CD4-positive, alpha-beta T cell treated with Interleukin-6 at 100 ng/mL for 8 hours (primary cell): ENCODE measurements at regions not wholly inside any gene's neighbourhood (a gene's known extent, or its start where the extent isn't known, plus 50 kb on each side); places are given as distances from the start of the nearest gene placed in this dataset.

ENCODE experiments used
- DNase-seq: peaks from one replicate; pipeline ENCODE4 v3.0.0-alpha.2; 2020; ENCODE audit warnings: mixed read lengths, low spot score

DNA sequence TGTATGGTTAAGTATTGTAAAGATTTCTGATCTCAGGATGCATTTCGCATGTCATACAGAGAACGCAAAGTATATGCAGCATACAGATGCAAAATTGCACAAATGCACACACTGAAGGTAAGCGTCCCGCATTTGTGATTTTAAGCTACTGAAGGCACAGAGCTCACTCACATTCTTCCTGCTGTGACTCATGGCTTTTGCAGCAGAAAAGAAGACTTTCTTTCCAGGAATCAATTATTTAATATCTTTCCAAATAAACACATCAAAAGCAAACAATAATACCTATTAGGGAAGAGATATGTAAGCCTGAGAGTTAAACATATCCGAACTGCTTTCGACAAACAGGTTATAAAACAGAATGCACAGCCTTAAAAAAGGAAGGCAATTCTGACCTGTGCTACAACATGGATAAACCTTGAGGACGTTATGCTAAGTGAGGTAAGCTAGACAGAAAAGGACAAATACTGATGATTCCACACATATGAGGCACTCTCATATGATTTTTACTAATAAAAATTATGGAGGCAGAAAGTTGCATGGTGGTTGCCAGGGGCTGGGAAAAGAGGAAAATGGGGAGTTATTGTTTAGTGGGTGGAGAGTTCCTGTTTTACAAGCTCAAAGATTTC lies 109.0 kb downstream of the TFAP2A start:
- DNase-seq, result no peak

DNA sequence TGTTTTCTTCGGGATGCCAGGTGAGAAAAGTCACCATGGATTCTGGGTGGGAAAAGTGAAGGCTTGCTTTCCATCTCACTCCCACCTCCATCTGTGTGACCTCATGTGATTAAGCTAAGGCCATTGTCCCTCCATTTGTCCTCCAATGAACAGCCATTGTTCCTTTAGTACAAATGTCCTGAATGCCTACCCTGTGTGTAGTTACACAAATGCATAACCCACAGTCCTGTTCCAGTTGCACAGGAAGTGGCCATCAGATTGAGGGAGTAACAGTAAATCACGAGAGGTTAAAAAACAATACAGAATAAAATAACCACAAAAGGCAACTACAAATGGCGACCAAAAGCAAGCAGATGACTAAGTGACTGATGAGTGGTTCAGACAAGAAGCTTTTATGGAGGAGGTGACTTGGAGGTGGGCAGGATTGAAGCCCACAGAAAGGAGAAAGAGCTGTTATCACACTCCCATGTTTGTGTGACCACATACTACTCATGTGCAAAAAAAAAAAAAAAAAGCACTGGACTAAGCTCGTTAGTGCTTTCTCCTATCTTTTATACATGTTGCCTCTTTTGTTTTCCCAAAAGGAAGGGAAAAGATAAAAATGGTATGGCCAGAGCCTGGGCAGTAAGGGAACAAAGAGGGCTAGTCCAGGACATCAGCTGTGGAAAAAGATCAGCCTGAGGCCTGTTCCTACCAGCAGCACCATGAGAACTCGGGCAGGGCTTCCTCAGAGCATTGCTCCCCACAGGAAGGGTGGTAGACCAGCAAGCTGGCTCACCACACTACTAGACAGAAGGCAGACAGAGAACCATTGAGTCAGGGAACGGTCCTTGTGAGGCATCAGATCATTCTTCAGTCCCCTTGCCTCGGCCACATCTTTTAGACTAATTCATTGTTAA lies 111.0 kb downstream of the TFAP2A start:
- DNase-seq, result no peak

DNA sequence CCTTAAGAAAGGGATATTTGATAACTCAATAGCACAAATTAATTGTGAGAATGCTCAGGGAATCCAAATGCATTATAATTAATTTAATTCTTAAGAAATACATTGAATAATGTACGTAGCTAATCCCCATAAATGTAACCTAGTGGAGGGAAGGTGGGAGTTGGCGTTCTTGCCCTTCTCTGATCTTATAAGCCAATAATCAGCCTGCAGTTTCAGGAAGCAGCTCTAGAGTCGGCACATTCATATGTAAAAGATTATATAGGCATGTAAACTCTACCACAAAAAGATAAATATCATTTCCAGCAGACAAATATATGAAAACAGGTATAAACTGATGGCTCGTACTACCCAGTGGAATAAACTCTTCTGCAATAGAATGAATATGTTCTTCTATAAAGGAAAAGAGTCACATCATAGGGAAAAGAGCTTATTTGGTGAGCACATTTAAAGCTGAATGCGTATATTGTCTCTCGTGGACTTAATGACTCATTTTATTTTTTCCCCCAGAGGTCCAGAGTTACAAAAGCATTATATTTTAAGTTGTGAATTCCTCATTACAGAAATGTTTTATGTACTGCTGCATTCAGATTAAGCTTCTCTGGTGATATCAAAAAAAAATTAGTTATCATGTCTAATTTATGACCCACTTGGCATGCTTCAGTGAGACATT lies 112.2 kb downstream of the TFAP2A start:
- no peak for DNase-seq

DNA sequence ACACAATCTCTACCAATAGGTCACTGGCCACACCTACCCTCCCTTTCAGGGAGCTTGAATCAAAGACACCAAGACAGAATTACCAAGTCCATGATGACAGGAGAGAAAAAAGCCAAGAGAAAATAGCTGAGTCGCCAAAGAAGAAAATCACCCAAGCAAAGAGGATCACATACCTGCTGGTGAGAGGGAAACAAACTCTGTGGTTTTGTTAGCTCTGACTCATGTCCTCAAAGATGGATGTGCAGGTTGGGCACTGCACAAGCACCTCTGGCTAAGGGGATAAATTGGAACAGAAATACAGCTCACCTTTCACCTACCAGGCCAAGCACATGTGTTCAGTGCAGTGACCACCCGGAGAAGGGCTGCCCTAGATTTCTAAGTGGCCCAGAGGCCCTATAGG lies 114.8 kb downstream of the TFAP2A start:
- no peak for DNase-seq

GRCh38 chr6:10297832-10298231 lies 117.0 kb downstream of the TFAP2A start:
- no peak for DNase-seq

DNA sequence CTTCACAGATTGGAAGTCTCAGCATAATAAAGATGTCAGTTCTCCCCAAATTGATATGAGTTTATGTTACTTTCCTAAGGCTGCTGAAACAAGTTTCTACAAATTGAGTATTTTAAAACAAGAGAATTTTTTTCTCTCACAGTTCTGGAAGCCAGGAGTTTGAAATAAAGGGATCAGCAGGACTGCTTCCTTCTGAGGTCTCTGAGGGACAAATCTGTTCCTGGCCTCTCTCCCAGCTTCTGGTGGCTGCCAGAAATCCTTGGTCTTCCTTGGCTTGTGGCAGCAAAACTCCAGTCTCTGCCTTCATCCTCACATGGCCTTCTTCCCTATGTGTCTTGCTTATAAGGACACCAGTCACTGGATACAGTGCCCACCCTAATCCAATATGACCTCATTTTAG lies 136.1 kb downstream of the TFAP2A start:
- no peak for DNase-seq

DNA sequence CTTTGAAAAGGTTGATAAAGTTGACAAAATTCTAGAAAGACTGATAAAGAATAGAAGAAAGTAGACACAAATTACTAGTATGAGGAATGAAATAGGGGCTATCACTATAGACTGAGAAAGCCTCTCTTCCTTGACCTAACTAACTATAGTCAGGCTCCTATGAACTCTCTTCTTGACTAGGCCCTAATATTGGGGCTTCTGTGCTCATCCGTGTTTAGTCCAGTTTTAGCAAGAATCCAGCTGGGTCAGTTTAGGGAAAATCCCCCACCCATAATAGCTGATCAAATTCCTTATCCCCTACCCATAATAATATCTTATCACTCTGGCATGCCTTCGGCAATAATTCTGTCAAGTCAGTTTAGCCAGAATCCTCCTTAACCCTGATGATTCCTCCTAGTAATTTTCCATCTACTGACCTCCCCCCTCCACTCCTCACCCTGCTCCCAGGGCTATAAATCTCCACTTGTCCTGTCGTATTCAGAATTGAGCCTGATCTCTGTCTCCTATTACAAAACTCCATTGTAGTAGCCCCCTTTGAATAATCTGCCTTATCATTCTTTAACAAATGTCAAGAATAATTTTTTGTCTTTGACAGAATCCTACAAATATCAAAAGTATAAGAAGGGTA lies 138.1 kb downstream of the TFAP2A start:
- DNase-seq, result no peak

DNA sequence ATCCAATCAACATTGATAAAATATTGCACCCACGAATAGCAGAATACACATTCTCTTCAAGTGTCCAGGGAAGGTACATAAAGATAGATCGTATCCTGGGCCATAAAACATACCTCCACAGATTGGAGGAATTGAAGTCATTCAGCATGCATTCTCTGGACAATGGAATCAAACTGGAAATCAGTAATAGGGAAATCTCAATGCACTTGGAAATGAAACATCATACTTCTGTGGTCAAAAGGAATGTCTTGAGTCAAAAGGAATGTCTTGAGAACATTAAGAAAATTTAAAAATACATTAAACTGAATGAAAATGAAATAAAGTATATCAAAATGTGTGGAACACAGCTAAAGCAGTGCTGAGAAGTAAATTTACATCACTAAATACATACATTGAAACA lies 138.8 kb downstream of the TFAP2A start:
- DNase-seq, result no peak

DNA sequence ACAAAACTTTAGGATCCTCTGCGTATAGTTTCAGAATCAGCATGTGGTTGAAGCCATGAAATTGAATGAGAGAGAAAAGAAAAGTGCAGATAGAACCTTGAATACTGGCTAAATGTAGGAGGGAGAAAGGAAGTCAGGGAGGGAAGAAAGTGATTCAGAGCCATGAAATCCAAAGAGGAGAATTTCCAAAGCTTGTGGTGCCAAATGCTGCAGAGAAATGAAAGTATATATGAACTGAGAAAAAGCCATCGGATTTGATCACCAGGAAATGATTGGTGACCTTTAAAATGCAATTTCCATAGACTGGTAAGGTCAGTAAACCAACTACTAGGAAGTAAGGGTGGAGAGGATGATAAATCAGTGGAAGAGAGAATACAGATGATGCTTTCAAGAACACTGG lies 142.3 kb downstream of the TFAP2A start:
- no peak for DNase-seq

- no peak for DNase-seq
Measured at GRCh38 chr6:10271982-10272381, 142.9 kb downstream of the TFAP2A start.

DNA sequence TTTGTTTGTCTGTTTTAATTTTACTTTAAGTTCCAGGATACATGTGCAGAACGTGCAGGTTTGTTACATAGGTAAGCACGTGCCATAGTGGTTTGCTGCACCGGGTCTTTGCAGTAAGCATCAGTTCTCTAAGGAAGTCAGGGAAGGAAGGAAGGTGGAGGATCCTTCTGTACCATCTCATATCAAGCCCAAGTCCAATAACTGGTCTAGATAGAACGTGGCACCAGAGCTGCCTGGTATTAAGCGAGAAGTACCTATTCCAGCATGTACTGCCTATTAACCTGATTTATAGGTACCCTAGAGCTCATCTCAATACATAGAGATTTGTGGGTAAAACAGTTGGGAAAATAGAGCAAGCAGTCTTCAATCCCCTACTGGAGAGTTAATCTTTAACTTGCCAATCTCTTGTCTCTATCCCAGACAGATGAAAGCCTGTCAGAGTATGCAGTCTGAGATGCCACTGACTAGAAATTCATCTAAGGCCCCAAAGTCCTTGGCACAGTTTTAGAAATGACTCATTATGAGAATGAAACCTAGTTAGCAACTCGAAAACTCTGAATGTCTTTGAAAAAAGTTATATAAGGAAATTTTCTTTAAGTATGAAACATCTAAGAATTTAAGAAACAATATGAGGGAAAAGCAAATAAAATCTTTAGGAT lies 144.9 kb downstream of the TFAP2A start:
- DNase-seq, result no peak

- no peak for DNase-seq
Measured at GRCh38 chr6:10268611-10269310, 146.1 kb downstream of the TFAP2A start.

DNA sequence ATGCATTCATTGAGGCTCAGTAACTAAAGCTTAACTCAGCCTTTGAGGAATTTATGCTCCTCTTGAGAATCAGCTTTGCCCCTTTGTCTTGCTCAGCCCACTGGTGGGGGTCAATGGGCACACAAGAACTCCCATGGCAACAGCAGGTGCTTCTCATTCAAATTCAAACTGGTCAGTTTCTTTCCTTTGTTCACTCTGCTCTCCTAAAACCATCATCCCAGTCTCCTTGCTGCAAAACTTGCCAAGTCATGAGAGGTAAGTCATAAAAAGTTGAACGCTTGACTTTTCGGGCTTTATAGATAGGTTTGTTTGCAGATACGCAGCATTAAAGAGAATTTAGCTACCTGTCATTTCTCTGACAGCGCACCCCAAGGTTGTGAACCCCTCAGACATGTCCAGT lies 146.8 kb downstream of the TFAP2A start:
- no peak for DNase-seq

- no peak for DNase-seq
Measured at GRCh38 chr6:10266462-10266861, 148.4 kb downstream of the TFAP2A start.

- DNase-seq, result no peak
Measured at GRCh38 chr6:10266061-10266460, 148.8 kb downstream of the TFAP2A start.

- DNase-seq, result no peak
Measured at GRCh38 chr6:10262505-10262904, 152.4 kb downstream of the TFAP2A start.

DNA sequence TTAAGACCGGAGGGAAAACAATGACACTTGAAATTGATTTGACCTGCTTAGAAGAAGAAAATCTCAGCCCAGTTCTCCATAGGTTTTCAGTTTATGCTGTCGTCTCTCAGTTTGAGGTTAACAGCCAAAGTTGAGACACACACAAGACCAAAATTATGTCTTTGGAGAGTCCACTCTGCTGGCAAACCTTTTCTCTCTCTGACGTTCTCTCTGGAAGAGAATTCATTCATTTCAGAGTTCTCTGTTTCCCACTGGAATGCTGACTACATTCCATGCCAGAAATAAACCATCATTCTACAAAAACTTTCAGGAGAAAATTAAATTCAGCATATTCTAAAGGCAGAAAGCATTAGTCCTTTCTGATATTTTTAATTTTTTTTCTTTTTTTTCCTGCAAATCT lies 155.2 kb downstream of the TFAP2A start:
- DNase-seq, result no peak

DNA sequence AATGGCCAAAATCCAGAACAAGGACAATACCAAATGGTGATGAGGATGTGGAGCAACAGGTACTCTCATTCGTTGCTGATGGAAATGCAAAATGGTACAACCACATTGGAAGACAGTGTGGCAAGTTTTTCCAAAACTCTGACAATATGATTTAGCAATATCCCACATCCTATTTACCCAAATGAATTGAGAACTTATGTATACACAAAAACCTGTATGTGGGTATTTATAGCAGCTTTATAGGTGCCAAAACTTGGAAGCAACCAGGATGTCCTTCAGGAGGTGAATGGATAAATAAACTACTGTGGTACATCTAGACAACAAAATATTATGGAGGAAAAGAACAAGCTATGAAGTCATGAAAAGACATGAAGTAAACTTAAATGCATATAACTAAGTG lies 156.5 kb downstream of the TFAP2A start:
- DNase-seq, result no peak

GRCh38 chr6:10256113-10256690 lies 158.7 kb downstream of the TFAP2A start:
- no peak for DNase-seq

GRCh38 chr6:10250655-10251220 lies 164.1 kb downstream of the TFAP2A start:
- no peak for DNase-seq

- DNase-seq, result no peak
Measured at GRCh38 chr6:10248378-10248843, 166.5 kb downstream of the TFAP2A start.
